PC-9 (cell line): ENCODE measurements at regions not wholly inside any gene's neighbourhood (a gene's known extent, or its start where the extent isn't known, plus 50 kb on each side); places are given as distances from the start of the nearest gene placed in this dataset.

ENCODE experiments used
- BruUV-seq: library from RNA; stranded (reverse); fragments of 400-500 nt; replicated peaks from 2 replicates; lab custom pipeline; 2021; lab: Mats Ljungman, UMichigan
- CTCF ChIA-PET: fragments of 300-600 bp; sonication (Branson Sonifier 250); formaldehyde crosslinking; loops from one replicate; lab custom pipeline; 2022; ENCODE audit warnings: antibody characterized with exemption; lab: Charles Lee
- POLR2A ChIA-PET: fragments of 300-600 bp; sonication (Branson Sonifier 250); formaldehyde crosslinking; loops from one replicate; lab custom pipeline; 2022; ENCODE audit warnings: antibody characterized with exemption; ENCODE audit not compliant: unreplicated experiment; lab: Charles Lee
- DNase-seq, 2 experiments: peaks; one replicate each; pipeline versions ENCODE4 v3.0.0 to v3.0.0-alpha.2; 2015 to 2022; ENCODE audit warnings: mixed read lengths in 1 of 2
- H2AFZ ChIP-seq: fragments of 200-600 bp; sonication (generic); 2 replicates; pipeline ENCODE4 v1.8.1; 2017; ENCODE audit warnings: antibody characterized with exemption
- H3F3A ChIP-seq: fragments of 200-600 bp; sonication (generic); 2 replicates; pipeline ENCODE4 v1.8.1; 2017; ENCODE audit warnings: antibody characterized with exemption, mild to moderate bottlenecking, low read depth; ENCODE audit not compliant: insufficient read depth
- H3K27ac ChIP-seq: fragments of 200-600 bp; sonication (generic); 2 replicates; pipeline ENCODE4 v1.6.1; 2016; ENCODE audit warnings: mixed run types
- H3K27me3 ChIP-seq: fragments of 200-600 bp; sonication (generic); 2 replicates; pipeline ENCODE4 v1.6.1; 2016; ENCODE audit warnings: low read depth, mixed run types; ENCODE audit not compliant: insufficient read depth
- H3K36me3 ChIP-seq: fragments of 200-600 bp; sonication (generic); 2 replicates; pipeline ENCODE4 v1.6.1; 2016; ENCODE audit warnings: low read depth, mixed run types
- H3K4me1 ChIP-seq: fragments of 200-600 bp; sonication (generic); replicated peaks from 2 replicates; pipeline ENCODE4 v1.6.1; 2016; ENCODE audit warnings: mixed run types; ENCODE audit not compliant: insufficient read depth
- H3K4me2 ChIP-seq: fragments of 200-600 bp; sonication (generic); 2 replicates; pipeline ENCODE4 v1.6.1; 2017; ENCODE audit warnings: mixed run types
- H3K4me3 ChIP-seq: fragments of 200-600 bp; sonication (generic); 2 replicates; pipeline ENCODE4 v1.6.1; 2016; ENCODE audit warnings: mixed run types
- H3K79me2 ChIP-seq: fragments of 200-600 bp; sonication (generic); 2 replicates; pipeline ENCODE4 v1.6.1; 2017; ENCODE audit warnings: low read depth, mixed run types
- H3K9me2 ChIP-seq: fragments of 200-600 bp; sonication (generic); 2 replicates; pipeline ENCODE4 v1.8.1; 2017; ENCODE audit warnings: mild to moderate bottlenecking; ENCODE audit not compliant: insufficient read depth
- H3K9me3 ChIP-seq: fragments of 200-600 bp; sonication (generic); 2 replicates; pipeline ENCODE4 v1.8.1; 2016; ENCODE audit warnings: low read depth; ENCODE audit not compliant: insufficient read depth
- H4K20me1 ChIP-seq: fragments of 200-600 bp; sonication (generic); 2 replicates; pipeline ENCODE4 v1.8.1; 2017; ENCODE audit not compliant: insufficient read depth
- CTCF ChIP-seq: fragments of 200-600 bp; sonication (generic); conservative IDR thresholded peaks from 2 replicates; pipeline ENCODE4 v1.6.1; 2017; ENCODE audit warnings: mixed run types, antibody characterized with exemption, mild to moderate bottlenecking, moderate library complexity
- EZH2 ChIP-seq: fragments of 200-600 bp; sonication (generic); IDR thresholded peaks from 2 replicates; pipeline ENCODE4 v1.8.0; 2017; ENCODE audit warnings: antibody characterized with exemption, low read depth
- intact Hi-C: fragments of 100-400 bp; cut with micrococcal nuclease; formaldehyde crosslinking; loops from one replicate; pipeline ENCODE4 v1.10.0; 2022; ENCODE audit not compliant: unreplicated experiment

GRCh38 chr20:20765696-20766365, 53.4 kb upstream of the RALGAPA2 start:
- no TSS peak for BruUV-seq
- Histone ChIP-seq H4K20me1 (no peaks in the 10 kb centered on the region), H3K9me2 (no peaks in the 10 kb centered on the region), H3K27ac (no peak overlapping the region), H3K4me2 (no peak overlapping the region), H3K36me3 (no peaks in the 10 kb centered on the region), H3K27me3 (peaks cover 78% of the 10 kb centered on the region; the same call in 1 of the 2 replicates), H2AFZ (no peak overlapping the region), H3K4me1 (no peaks in the 10 kb centered on the region), H3K4me3 (no peak overlapping the region), H3K79me2 (no peaks in the 10 kb centered on the region), H3K9me3 (no peaks in the 10 kb centered on the region), H3F3A (no peaks in the 10 kb centered on the region)
- CTCF ChIA-PET: no interaction called here
- intact Hi-C loops: no loop called here
- TF ChIP-seq CTCF (no peak), EZH2 (no peak)
- DNase-seq: no peak
- POLR2A ChIA-PET: no interaction called here

GRCh38 chr20:20763650-20764049, 51.2 kb upstream of the RALGAPA2 start:
- Histone ChIP-seq H3K36me3 (no peaks in the 10 kb centered on the region), H3K27me3 (peaks cover 80% of the 10 kb centered on the region; the same call in 1 of the 2 replicates), H3K79me2 (no peaks in the 10 kb centered on the region), H3K4me1 (no peaks in the 10 kb centered on the region), H3K27ac (no peak overlapping the region), H4K20me1 (no peaks in the 10 kb centered on the region), H3K4me3 (no peak overlapping the region), H3F3A (no peaks in the 10 kb centered on the region), H3K4me2 (no peak overlapping the region), H2AFZ (no peak overlapping the region), H3K9me3 (no peaks in the 10 kb centered on the region), H3K9me2 (no peaks in the 10 kb centered on the region)
- CTCF ChIA-PET: no interaction called here
- BruUV-seq: no TSS peak
- POLR2A ChIA-PET: no interaction called here
- intact Hi-C loops: no loop called here
- DNase-seq: no peak
- TF ChIP-seq EZH2 (no peak), CTCF (no peak)
